Muscle layer of colon (tissue), 2 donors: ENCODE measurements at regions not wholly inside any gene's neighbourhood (a gene's known extent, or its start where the extent isn't known, plus 50 kb on each side); places are given as distances from the start of the nearest gene placed in this dataset.

Experiments used
- H3K27ac ChIP-seq: one replicate; pipeline ENCODE4 v1.7.0; 2013; ENCODE audit warnings: low read depth, mild to moderate bottlenecking, low read length, moderate library complexity
- H3K27me3 ChIP-seq, 2 donors: one replicate each; pipeline ENCODE4 v1.7.0; 2013; ENCODE audit warnings: low read length in 2 of 2, mild to moderate bottlenecking in 2 of 2; ENCODE audit not compliant: insufficient read depth in 2 of 2, control insufficient read depth in 1 of 2
- H3K36me3 ChIP-seq: one replicate; pipeline ENCODE4 v1.7.0; 2013; ENCODE audit warnings: mild to moderate bottlenecking, low read length; ENCODE audit not compliant: insufficient read depth
- H3K4me1 ChIP-seq: one replicate; pipeline ENCODE4 v1.7.0; 2013; ENCODE audit warnings: mild to moderate bottlenecking, low read length; ENCODE audit not compliant: insufficient read depth
- H3K4me3 ChIP-seq, 2 donors: one replicate each; pipeline ENCODE4 v1.7.0; 2013; ENCODE audit warnings: low read length in 2 of 2, low read depth in 1 of 2, mild to moderate bottlenecking in 1 of 2, moderate library complexity in 1 of 2
- H3K9ac ChIP-seq: one replicate; pipeline ENCODE4 v1.7.0; 2013; ENCODE audit warnings: low read length
- H3K9me3 ChIP-seq: one replicate; pipeline ENCODE4 v1.7.0; 2013; ENCODE audit warnings: mild to moderate bottlenecking, low read length
- donor health status: abdominal sarcoma.
- donor health status: Adenocarcinoma of cecum.

GRCh38 chr2:8209494-8209893, 472.4 kb upstream of the ID2 start:
- H3K27me3 ChIP-seq = no peaks in the 10 kb centered on the region
- H3K36me3 ChIP-seq = no peaks in the 10 kb centered on the region
- H3K9ac ChIP-seq = no peak overlapping the region
- H3K4me1 ChIP-seq = no peaks in the 10 kb centered on the region
- no peak overlapping the region for H3K27ac ChIP-seq
- H3K9me3 ChIP-seq = peaks cover 14% of the 10 kb centered on the region
- no peak overlapping the region for H3K4me3 ChIP-seq

GRCh38 chr2:8211384-8211783, 470.5 kb upstream of the ID2 start:
- Histone ChIP-seq H3K36me3 (no peaks in the 10 kb centered on the region), H3K27me3 (no peaks in the 10 kb centered on the region), H3K9me3 (peaks cover 14% of the 10 kb centered on the region), H3K4me3 (no peak overlapping the region), H3K4me1 (no peaks in the 10 kb centered on the region), H3K27ac (no peak overlapping the region), H3K9ac (no peak overlapping the region)

- H3K9me3 ChIP-seq = peaks cover 14% of the 10 kb centered on the region
- peaks cover 5% of the 10 kb centered on the region for H3K4me1 ChIP-seq
- no peaks in the 10 kb centered on the region for H3K36me3 ChIP-seq
- no peak overlapping the region for H3K4me3 ChIP-seq
- no peak overlapping the region for H3K9ac ChIP-seq
- no peaks in the 10 kb centered on the region for H3K27me3 ChIP-seq
- no peak overlapping the region for H3K27ac ChIP-seq
Measured at GRCh38 chr2:8212239-8212638, 469.6 kb upstream of the ID2 start.

GRCh38 chr2:8214036-8214615, 467.7 kb upstream of the ID2 start:
- Histone ChIP-seq H3K9me3 (peaks cover 4% of the 10 kb centered on the region), H3K4me1 (peaks cover 10% of the 10 kb centered on the region), H3K4me3 (no peak overlapping the region), H3K9ac (no peak overlapping the region), H3K36me3 (no peaks in the 10 kb centered on the region), H3K27ac (no peak overlapping the region), H3K27me3 (no peaks in the 10 kb centered on the region)

- Histone ChIP-seq H3K27ac (no peak overlapping the region), H3K9me3 (no peaks in the 10 kb centered on the region), H3K4me3 (no peak overlapping the region), H3K27me3 (no peaks in the 10 kb centered on the region), H3K9ac (no peak overlapping the region), H3K4me1 (peaks cover 12% of the 10 kb centered on the region), H3K36me3 (no peaks in the 10 kb centered on the region)
Measured at GRCh38 chr2:8215159-8215863, 466.5 kb upstream of the ID2 start.

- no peak overlapping the region for H3K27ac ChIP-seq
- no peak overlapping the region for H3K9ac ChIP-seq
- no peaks in the 10 kb centered on the region for H3K9me3 ChIP-seq
- H3K4me1 ChIP-seq = peaks cover 17% of the 10 kb centered on the region
- no peak overlapping the region for H3K4me3 ChIP-seq
- H3K36me3 ChIP-seq = no peaks in the 10 kb centered on the region
- H3K27me3 ChIP-seq = no peaks in the 10 kb centered on the region
Measured at GRCh38 chr2:8215982-8216381, 465.9 kb upstream of the ID2 start.

GRCh38 chr2:8216397-8216796, 465.5 kb upstream of the ID2 start:
- H3K9me3 ChIP-seq = no peaks in the 10 kb centered on the region
- no peak overlapping the region for H3K27ac ChIP-seq
- H3K4me1 ChIP-seq = peaks cover 17% of the 10 kb centered on the region

GRCh38 chr2:8217468-8218030, 464.3 kb upstream of the ID2 start:
- H3K4me1 ChIP-seq = peaks cover 17% of the 10 kb centered on the region
- H3K9me3 ChIP-seq = no peaks in the 10 kb centered on the region
- no peak overlapping the region for H3K27ac ChIP-seq
- H3K4me3 ChIP-seq = peak overlapping the region in 1 of 2 donors; percentile 1
- no peaks in the 10 kb centered on the region for H3K36me3 ChIP-seq
- H3K9ac ChIP-seq = no peak overlapping the region
- no peaks in the 10 kb centered on the region for H3K27me3 ChIP-seq

More at GRCh38 chr2:8216397-8216796, 465.5 kb upstream of the ID2 start:
- Histone ChIP-seq H3K4me3 (no peak overlapping the region), H3K9ac (no peak overlapping the region), H3K36me3 (no peaks in the 10 kb centered on the region), H3K27me3 (no peaks in the 10 kb centered on the region)

GRCh38 chr2:8219096-8219495, 462.8 kb upstream of the ID2 start:
- H3K9me3 ChIP-seq = no peaks in the 10 kb centered on the region
- H3K27me3 ChIP-seq = no peaks in the 10 kb centered on the region
- H3K4me3 ChIP-seq = no peak overlapping the region
- H3K9ac ChIP-seq = no peak overlapping the region
- peaks cover 17% of the 10 kb centered on the region for H3K4me1 ChIP-seq
- H3K36me3 ChIP-seq = no peaks in the 10 kb centered on the region
- no peak overlapping the region for H3K27ac ChIP-seq

- H3K27ac ChIP-seq = no peak overlapping the region
- no peaks in the 10 kb centered on the region for H3K9me3 ChIP-seq
- no peaks in the 10 kb centered on the region for H3K27me3 ChIP-seq
Measured at GRCh38 chr2:8219631-8220355, 462.1 kb upstream of the ID2 start.

GRCh38 chr2:8222979-8223694, 458.7 kb upstream of the ID2 start:
- Histone ChIP-seq H3K4me3 (no peak overlapping the region), H3K27ac (no peak overlapping the region), H3K4me1 (peaks cover 17% of the 10 kb centered on the region), H3K9ac (no peak overlapping the region), H3K9me3 (no peaks in the 10 kb centered on the region), H3K36me3 (no peaks in the 10 kb centered on the region), H3K27me3 (no peaks in the 10 kb centered on the region)

More at GRCh38 chr2:8219631-8220355, 462.1 kb upstream of the ID2 start:
- peaks cover 17% of the 10 kb centered on the region for H3K4me1 ChIP-seq
- H3K9ac ChIP-seq = no peak overlapping the region
- no peaks in the 10 kb centered on the region for H3K36me3 ChIP-seq
- no peak overlapping the region for H3K4me3 ChIP-seq
